PC-9 (cell line): ENCODE measurements at regions not wholly inside any gene's neighbourhood (a gene's known extent, or its start where the extent isn't known, plus 50 kb on each side); places are given as distances from the start of the nearest gene placed in this dataset.
A peak's percentile ranks its signal among the peaks of the same experiment; 100 is the strongest.

Experiments
- BruUV-seq: library from RNA; stranded (reverse); fragments of 400-500 nt; replicated peaks from 2 replicates; lab custom pipeline; 2021; lab: Mats Ljungman, UMichigan
- CTCF ChIA-PET: fragments of 300-600 bp; sonication (Branson Sonifier 250); formaldehyde crosslinking; loops from one replicate; lab custom pipeline; 2022; ENCODE audit warnings: antibody characterized with exemption; lab: Charles Lee
- POLR2A ChIA-PET: fragments of 300-600 bp; sonication (Branson Sonifier 250); formaldehyde crosslinking; loops from one replicate; lab custom pipeline; 2022; ENCODE audit warnings: antibody characterized with exemption; ENCODE audit not compliant: unreplicated experiment; lab: Charles Lee
- DNase-seq, 2 experiments: peaks; one replicate each; pipeline versions ENCODE4 v3.0.0 to v3.0.0-alpha.2; 2015 to 2022; ENCODE audit warnings: mixed read lengths in 1 of 2
- H2AFZ ChIP-seq: fragments of 200-600 bp; sonication (generic); 2 replicates; pipeline ENCODE4 v1.8.1; 2017; ENCODE audit warnings: antibody characterized with exemption
- H3F3A ChIP-seq: fragments of 200-600 bp; sonication (generic); 2 replicates; pipeline ENCODE4 v1.8.1; 2017; ENCODE audit warnings: antibody characterized with exemption, mild to moderate bottlenecking, low read depth; ENCODE audit not compliant: insufficient read depth
- H3K27ac ChIP-seq: fragments of 200-600 bp; sonication (generic); 2 replicates; pipeline ENCODE4 v1.6.1; 2016; ENCODE audit warnings: mixed run types
- H3K27me3 ChIP-seq: fragments of 200-600 bp; sonication (generic); 2 replicates; pipeline ENCODE4 v1.6.1; 2016; ENCODE audit warnings: low read depth, mixed run types; ENCODE audit not compliant: insufficient read depth
- H3K36me3 ChIP-seq: fragments of 200-600 bp; sonication (generic); 2 replicates; pipeline ENCODE4 v1.6.1; 2016; ENCODE audit warnings: low read depth, mixed run types
- H3K4me1 ChIP-seq: fragments of 200-600 bp; sonication (generic); replicated peaks from 2 replicates; pipeline ENCODE4 v1.6.1; 2016; ENCODE audit warnings: mixed run types; ENCODE audit not compliant: insufficient read depth
- H3K4me2 ChIP-seq: fragments of 200-600 bp; sonication (generic); 2 replicates; pipeline ENCODE4 v1.6.1; 2017; ENCODE audit warnings: mixed run types
- H3K4me3 ChIP-seq: fragments of 200-600 bp; sonication (generic); 2 replicates; pipeline ENCODE4 v1.6.1; 2016; ENCODE audit warnings: mixed run types
- H3K79me2 ChIP-seq: fragments of 200-600 bp; sonication (generic); 2 replicates; pipeline ENCODE4 v1.6.1; 2017; ENCODE audit warnings: low read depth, mixed run types
- H3K9me2 ChIP-seq: fragments of 200-600 bp; sonication (generic); 2 replicates; pipeline ENCODE4 v1.8.1; 2017; ENCODE audit warnings: mild to moderate bottlenecking; ENCODE audit not compliant: insufficient read depth
- H3K9me3 ChIP-seq: fragments of 200-600 bp; sonication (generic); 2 replicates; pipeline ENCODE4 v1.8.1; 2016; ENCODE audit warnings: low read depth; ENCODE audit not compliant: insufficient read depth
- H4K20me1 ChIP-seq: fragments of 200-600 bp; sonication (generic); 2 replicates; pipeline ENCODE4 v1.8.1; 2017; ENCODE audit not compliant: insufficient read depth
- CTCF ChIP-seq: fragments of 200-600 bp; sonication (generic); conservative IDR thresholded peaks from 2 replicates; pipeline ENCODE4 v1.6.1; 2017; ENCODE audit warnings: mixed run types, antibody characterized with exemption, mild to moderate bottlenecking, moderate library complexity
- EZH2 ChIP-seq: fragments of 200-600 bp; sonication (generic); IDR thresholded peaks from 2 replicates; pipeline ENCODE4 v1.8.0; 2017; ENCODE audit warnings: antibody characterized with exemption, low read depth
- intact Hi-C: fragments of 100-400 bp; cut with micrococcal nuclease; formaldehyde crosslinking; loops from one replicate; pipeline ENCODE4 v1.10.0; 2022; ENCODE audit not compliant: unreplicated experiment

- Histone ChIP-seq H3K79me2 (no peaks in the 10 kb centered on the region), H3F3A (no peaks in the 10 kb centered on the region), H2AFZ (no peak overlapping the region), H3K4me1 (no peaks in the 10 kb centered on the region), H3K27ac (no peak overlapping the region), H3K36me3 (no peaks in the 10 kb centered on the region), H3K27me3 (no peaks in the 10 kb centered on the region), H3K4me2 (no peak overlapping the region), H4K20me1 (no peaks in the 10 kb centered on the region), H3K9me3 (no peaks in the 10 kb centered on the region), H3K4me3 (no peak overlapping the region), H3K9me2 (no peaks in the 10 kb centered on the region)
- BruUV-seq = no TSS peak
- CTCF ChIA-PET = no interaction called here
- intact Hi-C loops = no loop called here
- DNase-seq = no peak
- POLR2A ChIA-PET = no interaction called here
- TF ChIP-seq EZH2 = no peak
- no peak for TF ChIP-seq CTCF
These were observed 974.2 kb downstream of the NSUN3 start for GRCh38 chr3:95037097-95037496.

- H3K4me2 ChIP-seq = no peak overlapping the region
- no peaks in the 10 kb centered on the region for H3K27me3 ChIP-seq
- H3K36me3 ChIP-seq = no peaks in the 10 kb centered on the region
- H4K20me1 ChIP-seq = no peaks in the 10 kb centered on the region
- no peak overlapping the region for H2AFZ ChIP-seq
- no TSS peak for BruUV-seq
- TF ChIP-seq EZH2 = no peak
- no peak for TF ChIP-seq CTCF
- intact Hi-C loops = no loop called here
- no peak overlapping the region for H3K4me3 ChIP-seq
- H3K9me3 ChIP-seq = no peaks in the 10 kb centered on the region
- no peak overlapping the region for H3K27ac ChIP-seq
- ChIA-PET POLR2A (interaction anchor here (0.6 kb wide), 1 partner anchor 48 kb away, joined by 4 read pairs; no protein-coding TSS in a partner anchor), CTCF (no interaction called here)
- no peaks in the 10 kb centered on the region for H3K79me2 ChIP-seq
- no peaks in the 10 kb centered on the region for H3K4me1 ChIP-seq
- no peaks in the 10 kb centered on the region for H3F3A ChIP-seq
- no peaks in the 10 kb centered on the region for H3K9me2 ChIP-seq
- peak in 1 of 2 experiments; percentile 10 for DNase-seq
These were observed 975.1 kb downstream of the NSUN3 start for GRCh38 chr3:95037927-95038326.

- Histone ChIP-seq H3K4me3 (no peak overlapping the region), H3K79me2 (no peaks in the 10 kb centered on the region), H3K9me2 (no peaks in the 10 kb centered on the region), H3K27ac (no peak overlapping the region), H3K4me2 (no peak overlapping the region), H3K9me3 (no peaks in the 10 kb centered on the region), H3K36me3 (no peaks in the 10 kb centered on the region), H3K27me3 (no peaks in the 10 kb centered on the region), H2AFZ (no peak overlapping the region), H4K20me1 (no peaks in the 10 kb centered on the region), H3K4me1 (no peaks in the 10 kb centered on the region), H3F3A (no peaks in the 10 kb centered on the region)
- no peak for TF ChIP-seq CTCF
- TF ChIP-seq EZH2 = no peak
- BruUV-seq = no TSS peak
- no peak for DNase-seq
- ChIA-PET POLR2A (no interaction called here), CTCF (no interaction called here)
- intact Hi-C loops = no loop called here
These were observed 981.2 kb downstream of the NSUN3 start for GRCh38 chr3:95044101-95044500.
